NCI-H2227 (cell line): ENCODE measurements at regions not wholly inside any gene's neighbourhood (a gene's known extent, or its start where the extent isn't known, plus 50 kb on each side); places are given as distances from the start of the nearest gene placed in this dataset.
A peak's percentile ranks its signal among the peaks of the same experiment; 100 is the strongest.
"Not testable (repeated sequence)": the region's sequence is repeated elsewhere in the genome, so short reads cannot be mapped to it uniquely, and the experiment has no call there.

ENCODE experiments used
- DNase-seq: peaks from one replicate; lab custom pipeline; 2025; ENCODE audit not compliant: unreplicated experiment; lab: John Stamatoyannopoulos, UW

DNA sequence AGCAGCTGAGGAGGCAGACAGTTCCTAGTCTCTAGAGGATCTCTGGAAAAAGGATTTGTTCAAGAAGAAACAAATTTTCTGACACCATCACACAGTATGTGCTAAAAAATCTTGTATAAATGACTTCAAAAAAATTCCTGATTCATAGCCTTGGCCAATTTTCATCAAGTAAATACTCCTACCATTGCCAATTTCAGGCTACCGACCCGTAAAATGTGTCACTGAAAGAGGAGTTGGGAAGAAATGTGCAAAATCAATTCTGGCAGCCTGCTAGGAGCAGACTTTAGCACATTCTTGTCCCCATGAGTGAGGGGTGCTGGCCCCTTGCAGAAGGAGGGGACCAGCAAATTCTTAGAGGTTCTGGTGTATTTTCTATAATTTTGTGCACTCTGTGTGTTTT, 109.4 kb downstream of the TMEM30B start:
- no peak for DNase-seq

DNA sequence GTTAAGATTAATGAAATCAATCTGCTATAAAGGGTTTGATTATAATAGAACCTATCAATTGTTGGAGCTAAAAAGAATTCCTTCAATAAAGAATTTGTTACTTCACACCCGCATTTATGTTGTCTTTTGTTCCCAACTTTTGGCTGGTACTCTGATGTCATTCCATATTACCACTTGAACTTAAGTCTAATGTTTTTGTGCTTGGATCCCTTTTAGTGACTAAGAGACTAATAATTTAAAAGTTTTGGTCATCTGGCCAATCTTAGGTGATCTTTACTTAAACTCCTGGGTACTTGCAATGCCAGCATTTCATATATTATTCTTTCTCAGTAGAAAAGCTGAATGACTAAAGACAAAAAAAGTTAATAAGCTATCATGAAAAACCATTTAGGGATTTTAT, 113.0 kb downstream of the TMEM30B start:
- no peak for DNase-seq

DNA sequence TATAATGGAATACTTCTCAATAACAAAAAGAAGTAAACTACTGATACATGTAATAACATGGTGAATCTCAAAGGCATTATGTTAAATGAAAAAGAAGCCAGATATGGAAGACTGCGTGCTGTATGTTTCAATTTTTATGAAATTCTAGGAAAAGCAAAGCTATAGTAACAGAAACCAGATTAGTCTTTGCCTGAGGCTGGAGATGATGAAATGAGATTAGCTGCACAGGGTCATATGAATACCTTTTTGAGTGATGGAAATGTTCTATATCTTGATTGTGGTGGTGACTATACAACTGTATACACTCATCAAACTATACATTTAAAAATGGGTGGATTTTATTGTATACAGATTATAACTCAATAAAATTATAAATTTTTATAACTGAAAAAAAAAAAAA, 113.5 kb downstream of the TMEM30B start:
- DNase-seq: no peak

DNA sequence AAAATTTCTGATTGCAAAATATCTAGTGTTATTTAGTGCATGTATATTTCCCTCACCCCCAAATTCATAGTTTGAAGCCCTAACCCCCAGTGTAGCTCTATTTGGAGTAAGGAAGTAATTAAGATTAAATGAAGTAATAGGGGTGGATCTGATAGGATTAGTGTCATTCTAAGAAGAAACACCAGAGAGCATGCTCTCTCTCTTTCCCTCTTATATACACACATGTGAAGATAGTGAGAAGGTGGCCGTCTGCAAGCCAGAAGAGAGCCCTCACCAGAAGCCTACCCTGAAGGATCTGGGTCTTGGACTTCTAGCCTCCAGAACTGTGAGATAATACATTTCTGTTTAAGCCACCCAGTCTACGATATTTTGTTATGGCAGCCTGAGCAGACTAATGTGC, 120.3 kb downstream of the TMEM30B start:
- DNase-seq: no peak

DNA sequence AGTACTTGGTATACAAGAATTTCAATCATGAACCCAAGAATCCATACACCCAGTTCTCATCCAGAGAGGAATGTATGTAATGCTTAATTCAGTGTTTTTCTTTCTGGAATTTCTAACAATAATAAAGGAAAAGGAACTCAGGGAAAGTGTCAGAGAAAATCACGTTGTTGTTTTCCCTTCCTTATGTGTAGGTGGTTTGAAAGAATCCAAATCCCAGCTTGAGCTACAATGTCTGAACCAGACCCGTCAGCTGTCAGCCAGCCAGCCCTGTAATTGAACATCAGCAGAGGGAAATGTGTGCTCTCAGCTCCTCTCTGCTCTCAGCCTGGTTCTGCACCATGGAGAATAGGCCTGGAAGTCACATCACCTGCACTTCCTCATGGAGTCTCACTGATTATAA, 126.5 kb downstream of the TMEM30B start:
- DNase-seq: no peak

DNA sequence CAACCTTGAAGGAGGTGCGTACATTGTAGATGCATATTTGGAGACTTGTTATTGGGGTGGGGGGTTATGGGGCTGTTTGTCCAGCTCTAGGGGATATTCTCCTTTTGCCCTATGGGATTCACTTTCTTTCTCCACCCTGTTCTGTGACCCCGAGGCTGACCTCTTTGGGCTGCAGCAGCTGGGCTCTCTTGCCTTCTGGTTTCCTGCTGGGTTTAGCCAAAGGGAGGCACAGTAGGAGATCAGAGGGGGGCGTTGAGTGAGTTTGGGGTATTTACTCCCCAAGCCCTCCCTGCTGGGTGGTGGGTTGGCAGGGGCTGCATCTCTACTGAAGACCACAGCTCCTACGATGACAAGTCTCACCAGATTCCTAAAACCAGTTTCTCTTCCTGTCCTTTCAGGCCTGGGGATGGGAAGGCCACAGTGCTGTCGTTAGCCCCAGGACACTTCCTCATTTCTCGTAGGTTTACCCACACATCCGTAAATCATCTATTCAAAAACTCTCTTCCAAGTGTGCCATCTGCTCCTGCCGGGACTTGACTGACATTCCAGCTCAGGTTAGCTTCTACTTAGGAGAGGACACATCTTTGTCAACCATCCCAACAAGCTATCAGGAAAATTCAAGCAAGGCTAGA, 127.1 kb downstream of the TMEM30B start:
- no peak for DNase-seq

DNA sequence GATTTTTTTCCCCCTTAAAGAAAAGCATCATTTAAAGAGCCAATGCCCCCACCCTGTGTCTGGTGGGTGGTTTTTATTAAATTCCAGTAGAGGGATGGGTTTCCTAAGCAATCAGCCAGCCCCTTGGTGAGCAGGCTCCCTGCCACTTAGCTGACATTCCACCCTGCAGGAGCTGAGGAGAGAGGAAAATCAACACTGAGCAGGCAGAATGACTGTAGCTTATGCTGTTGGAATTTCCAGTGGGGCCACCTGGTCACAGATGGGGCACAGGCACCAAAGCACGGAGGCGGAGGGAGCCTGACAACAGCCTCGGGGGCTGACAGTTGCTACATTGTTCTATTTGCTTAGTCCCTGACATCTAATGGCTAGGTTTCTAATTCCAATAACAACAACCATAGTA, 127.7 kb downstream of the TMEM30B start:
- DNase-seq: peak; percentile 50

DNA sequence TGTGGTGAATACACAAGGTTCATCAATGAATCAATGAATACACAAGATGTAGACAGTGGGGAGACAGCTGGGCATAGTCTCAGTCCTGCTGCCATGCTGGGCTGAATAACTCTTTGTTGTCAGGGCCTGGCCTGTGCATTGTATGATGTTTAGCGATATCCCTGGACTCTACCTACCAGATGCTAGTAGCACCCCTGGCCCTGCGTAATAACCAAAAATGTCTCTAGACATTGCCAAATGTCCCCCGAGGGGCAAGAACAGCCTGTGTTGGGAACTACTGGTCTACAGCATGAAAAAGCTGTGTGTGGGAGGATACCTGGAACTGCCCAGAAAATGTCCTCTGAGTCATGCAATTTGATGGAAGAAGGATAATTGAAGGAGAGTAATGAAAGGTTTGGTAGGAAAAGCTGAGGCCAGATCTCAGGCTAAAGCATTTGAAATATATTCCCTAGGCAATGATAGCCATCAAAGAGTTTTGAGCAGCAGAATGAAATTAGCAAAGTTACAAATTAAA, 128.2 kb downstream of the TMEM30B start:
- DNase-seq: peak; percentile 35

DNA sequence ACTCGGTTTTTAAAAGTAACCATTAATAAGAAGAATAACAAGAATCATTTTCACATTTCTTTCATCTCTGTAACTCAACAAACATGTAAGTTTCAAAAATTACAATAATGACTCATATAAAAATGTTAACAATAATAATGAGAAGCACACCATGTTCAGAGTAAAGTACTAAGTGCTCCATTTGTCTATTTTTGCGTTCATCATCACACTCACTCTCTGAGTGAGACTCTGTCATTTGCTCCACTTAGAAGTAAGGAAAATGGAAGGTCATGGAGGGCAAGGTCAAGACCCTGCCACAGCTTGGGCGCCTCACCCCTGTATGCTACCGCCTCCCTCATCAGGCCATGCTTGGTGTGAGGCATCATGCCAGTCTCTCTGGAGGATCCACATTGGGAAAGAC, 129.9 kb downstream of the TMEM30B start:
- DNase-seq: no peak

DNA sequence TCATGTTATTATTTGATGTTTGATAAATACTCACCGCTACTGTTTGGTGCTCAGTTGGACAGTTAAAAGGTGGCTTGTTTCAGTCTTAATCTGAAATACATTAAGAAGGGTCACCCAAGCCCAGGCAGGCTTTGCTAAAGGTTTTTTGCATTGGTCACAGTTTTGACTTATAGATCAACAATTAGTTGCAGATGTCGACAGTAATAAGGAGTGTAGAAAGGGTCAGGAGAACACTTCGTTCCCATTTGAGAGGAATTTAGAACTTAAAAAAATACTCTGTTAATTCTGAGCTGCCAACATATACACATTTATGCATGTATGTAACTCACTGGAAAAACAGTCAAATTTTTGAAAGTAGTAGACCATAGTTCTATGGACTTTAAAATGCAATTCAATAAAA, 130.3 kb downstream of the TMEM30B start:
- DNase-seq: no peak

DNA sequence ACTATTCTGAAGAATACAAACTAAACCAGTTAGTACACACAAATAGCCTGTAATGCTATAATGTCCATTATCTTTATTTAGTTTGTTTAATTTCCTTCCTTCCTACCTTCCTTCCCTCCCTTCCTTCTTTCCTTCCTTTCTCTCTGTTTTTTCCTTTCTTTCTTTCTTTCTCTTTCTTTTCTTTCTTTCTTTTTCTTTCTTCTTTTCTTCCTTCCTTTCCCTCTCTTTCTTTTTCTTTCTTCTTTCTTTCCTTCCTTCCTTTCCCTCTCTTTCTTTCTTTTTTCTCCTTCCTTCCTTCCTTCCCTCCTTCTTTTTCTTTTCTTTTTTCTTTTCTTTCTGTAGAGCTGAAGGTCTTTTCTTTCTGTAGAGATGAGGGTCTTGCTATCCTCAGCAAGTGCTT, 131.2 kb downstream of the TMEM30B start:
- DNase-seq: no peak

DNA sequence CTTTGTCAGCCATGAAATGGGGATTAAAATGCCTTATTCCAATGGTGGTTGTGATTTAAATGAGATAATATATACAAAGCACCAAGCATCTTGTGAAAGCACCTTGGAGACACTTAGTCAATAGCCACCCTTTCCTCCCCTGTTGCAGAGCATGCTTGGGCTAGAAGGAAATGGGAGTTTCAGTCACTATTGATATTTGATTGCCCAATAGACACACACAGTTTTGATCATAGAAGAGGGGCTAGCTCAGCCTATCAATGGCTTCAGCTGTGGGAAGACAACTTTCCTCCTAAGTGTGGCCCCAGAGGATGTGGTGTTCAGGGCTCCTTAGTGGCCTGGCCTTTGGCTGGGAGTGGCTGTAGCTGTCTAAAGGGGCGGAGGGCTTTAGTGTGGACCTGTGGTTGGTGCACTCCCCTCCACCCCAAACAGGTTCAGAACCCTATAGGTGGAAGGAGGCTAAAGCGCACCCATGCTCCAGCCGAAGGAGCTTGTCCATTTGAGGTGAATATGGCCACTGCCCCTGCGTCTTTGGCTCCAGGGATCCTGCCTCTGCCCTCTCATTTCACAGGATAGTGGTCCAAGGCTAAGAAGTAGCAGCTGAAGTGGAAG, 132.3 kb downstream of the TMEM30B start:
- no peak for DNase-seq

DNA sequence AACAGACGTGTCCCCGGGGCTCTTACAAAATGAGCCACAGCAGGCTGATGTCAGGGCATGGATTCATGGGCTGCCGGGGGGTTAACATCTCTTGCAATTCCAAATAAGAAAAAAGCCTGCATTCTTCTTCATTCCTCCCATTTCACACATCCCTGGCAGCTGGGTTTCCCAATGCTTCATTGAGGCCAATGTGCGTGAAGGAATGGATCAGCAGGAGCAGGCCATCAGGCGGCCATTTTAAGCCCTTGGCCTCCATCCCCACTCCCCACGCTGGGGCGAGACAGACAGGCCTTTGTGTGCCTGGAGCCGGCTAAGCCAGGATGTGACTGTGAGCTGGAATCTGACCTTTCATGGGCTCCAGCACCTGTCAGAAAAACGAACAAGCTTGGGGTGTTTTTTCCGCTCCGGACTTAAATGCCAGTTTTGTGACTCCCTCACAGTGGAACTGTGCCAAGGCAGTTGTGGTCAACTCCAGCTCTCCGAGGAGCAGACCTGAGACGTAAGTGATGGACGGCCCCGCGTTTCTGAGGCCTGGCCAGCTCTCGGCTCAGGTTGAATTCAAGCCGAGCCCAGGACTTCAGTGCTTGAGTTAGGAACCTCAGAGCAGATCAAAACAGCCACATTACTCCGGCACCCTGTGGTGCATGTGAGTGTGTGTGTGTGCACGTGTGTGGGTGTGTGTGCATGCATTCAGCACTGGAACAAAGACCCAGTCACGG, 133.1 kb downstream of the TMEM30B start:
- no peak for DNase-seq

DNA sequence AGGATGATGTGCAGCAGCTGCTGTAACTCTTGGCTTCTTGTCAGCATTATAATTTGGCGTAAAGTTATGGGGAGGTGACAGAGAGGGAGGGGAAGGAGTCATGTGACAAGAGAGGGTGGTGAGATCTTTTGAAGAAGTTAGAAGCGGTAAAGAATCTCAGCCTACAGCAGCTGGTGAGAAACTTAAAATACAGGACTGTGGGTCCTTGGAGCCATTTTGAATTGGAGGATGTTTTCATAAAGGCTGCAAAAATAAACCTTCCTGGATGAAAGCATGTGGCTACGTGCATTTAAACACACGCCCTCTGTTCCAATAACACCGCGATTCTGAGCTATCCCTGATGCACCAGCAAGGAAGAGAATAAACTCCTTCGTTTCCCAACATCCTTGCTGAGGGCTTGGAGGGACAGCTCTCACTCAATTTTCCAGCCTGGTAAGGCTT, 133.7 kb downstream of the TMEM30B start:
- no peak for DNase-seq

DNA sequence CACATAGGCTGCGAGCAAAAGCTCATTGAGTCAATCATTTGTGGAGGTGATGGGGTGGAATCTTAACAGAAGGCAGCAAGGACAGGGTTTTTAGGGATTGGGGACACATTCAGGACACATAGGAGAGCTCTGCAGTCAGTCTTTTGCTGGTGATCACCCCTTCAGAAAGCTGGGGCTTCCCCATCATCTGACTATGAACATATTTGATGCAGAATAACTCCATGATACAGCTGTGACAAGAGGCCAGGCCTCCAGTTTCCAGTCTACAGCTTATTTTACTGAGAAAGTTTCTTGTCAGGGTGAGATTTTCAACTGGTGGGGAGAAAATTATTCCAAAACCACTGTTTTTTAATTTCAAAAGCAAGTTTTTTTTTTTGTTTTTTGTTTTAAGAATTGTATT, 134.2 kb downstream of the TMEM30B start:
- DNase-seq: no peak

DNA sequence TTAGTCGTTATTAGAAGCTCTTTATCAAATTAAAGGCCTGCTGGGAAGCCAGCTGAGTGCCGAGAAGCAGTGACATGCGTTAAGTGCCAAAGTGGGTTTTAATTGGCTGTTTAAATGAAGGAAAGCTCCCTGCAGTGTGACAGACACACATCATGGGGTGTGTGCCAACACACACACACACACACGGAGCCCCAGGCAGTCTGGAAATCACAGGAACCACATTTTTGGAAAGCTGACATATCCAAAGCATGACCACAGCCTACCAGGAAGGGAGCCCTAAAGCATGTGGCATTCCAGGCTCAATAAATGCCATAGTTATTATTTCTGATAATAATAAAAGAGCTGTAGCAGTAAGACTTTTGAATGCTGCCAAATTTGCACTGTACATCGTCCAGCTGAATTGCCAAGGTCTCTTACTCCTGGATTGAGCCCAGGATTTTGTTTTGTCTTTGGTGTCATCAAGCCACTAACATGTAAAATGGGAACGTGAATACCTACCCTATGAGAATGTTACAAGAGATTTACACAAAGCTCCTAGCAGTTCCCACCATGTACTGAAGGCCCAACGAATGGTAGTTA, 135.1 kb downstream of the TMEM30B start:
- peak; percentile 6 for DNase-seq

DNA sequence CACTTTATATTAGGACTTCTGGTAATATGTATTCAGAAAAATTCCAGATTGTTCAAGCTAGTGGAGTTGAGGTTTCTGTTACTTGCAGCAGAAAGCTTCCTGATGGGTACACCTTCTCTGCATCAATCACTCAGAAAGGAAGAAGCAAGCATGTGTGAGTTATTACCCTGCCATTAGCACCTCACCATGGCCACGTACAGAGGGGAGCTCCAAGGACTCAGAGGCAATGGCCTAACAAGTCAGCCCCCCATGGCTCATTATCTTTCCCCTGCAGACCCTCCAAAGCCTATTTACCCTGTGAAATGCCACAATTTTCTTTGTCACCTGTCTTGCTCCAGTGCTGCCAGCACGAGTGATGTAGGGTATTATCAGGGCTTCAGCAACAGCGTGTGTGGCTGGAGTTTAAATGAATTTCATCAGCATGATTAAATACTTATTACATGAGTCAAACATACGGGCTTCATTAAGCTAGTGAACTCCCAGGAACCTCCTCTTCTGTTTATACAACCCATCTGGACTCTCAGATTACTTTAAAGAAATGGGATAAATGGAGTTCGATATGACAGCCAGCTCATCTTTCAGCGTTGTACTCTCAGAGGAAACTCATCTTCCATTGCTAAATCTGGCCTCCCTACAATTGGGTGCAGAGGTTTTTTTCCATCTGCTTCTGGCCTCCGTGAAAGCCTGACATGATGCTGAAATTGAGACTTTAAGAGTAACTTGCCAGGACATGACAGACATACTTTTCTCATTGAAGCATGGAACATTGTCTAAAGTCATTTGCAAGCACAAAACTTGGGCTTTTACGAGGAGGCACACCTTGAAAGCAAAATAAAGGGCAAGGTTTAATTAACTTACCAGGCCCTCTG, 135.9 kb downstream of the TMEM30B start:
- DNase-seq: no peak

DNA sequence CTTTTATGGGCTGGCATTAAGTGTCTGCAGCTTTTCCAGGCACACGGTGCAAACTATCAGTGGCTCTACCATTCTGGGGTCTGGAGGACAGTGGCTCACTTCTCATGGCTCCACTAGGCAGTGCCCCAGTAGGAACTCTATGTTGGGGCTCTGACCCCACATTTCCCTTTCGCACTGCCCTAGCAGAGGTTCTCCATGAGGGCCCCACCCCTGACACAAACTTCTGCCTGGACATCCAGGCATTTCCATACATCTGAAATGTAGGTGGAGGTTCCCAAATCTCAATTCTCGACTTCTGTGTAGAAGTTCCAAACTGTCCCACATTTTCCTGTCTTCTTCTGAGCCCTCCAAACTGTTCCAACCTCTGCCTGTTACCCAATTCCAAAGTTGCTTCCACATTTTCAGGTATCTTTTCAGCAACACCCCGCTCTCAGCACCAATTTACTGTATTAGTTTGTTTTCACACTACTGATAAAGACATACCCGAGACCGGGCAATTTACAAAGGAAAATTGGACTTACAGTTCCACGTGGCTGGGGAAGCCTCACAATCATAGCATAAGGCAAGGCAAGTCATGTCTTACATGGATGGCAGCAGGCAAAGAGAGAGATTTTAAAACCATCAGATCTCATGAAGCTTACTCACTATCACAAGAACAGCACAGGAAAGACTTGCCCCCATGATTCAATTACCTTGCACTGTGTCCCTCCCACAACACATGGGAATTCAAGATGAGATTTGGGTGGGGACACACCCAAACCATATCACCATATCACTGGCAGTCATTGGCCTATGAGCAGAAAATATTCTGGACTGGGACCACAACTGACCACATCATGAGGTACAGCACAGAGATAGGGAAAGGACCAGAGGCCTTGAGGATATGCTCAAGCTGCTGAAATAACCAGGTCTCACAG, 136.8 kb downstream of the TMEM30B start:
- not testable (repeated sequence) for DNase-seq

DNA sequence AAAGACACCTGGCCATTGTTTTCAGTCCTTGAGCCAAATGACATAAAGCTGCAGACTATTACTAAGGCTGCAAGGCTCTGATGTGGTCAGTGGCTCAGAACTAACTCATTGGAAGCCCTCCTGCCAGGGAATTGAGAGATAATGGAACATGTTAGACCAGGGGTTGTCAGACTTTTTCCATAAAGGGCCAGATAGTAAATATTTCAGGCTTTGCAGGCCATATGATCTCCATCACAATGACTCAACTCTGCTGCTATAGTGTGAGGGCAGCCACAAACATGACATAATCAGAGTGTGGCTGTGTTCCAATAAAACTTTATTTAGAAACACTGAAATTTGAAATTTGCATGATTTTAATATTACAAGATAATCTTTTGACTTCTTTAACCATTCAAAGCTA, 140.3 kb downstream of the TMEM30B start:
- DNase-seq: no peak

DNA sequence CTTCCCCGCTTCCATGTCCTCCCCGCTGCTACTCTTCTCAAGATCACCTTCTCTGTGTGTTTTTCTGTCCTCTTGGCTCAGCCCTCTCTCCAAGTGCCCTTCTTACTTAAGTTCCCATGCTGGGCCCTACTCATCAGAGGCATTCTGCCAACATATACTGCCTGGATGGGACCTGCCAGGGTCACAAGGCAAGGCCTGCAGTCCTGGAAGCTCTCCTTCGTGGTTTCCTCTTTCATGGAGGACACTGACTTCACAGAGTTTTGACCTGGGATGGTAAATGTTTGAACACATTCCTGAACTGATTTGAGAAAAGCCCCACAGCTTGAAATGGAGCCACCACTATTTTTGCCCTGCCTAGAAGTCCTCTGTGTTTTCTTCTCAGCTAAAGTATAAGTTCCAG, 140.9 kb downstream of the TMEM30B start:
- DNase-seq: no peak
